ENCODE measurements at regions not wholly inside any gene's neighbourhood (a gene's known extent, or its start where the extent isn't known, plus 50 kb on each side); places are given as distances from the start of the nearest gene placed in this dataset.
"Not testable (repeated sequence)": the region's sequence is repeated elsewhere in the genome, so short reads cannot be mapped to it uniquely, and the experiment has no call there.

DNA sequence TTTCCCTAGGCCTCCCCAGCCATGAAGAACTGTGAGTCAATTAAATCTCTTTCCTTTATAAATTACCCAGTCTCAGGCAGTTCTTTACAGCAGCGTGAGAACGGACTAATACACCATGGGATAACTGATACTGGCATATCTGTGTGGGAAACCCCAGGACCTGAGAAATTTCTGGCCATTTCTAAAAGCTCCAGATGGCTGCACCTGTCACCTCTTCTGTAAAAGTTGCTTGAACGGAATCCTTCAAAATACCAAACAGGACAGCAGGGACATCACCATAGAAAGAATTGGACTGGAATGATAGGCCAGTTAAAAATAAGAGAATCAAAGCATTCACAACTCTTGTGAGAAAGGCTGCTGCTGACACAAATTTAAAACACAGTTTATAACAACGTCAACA, 134.0 kb upstream of the FOXD4L5 start:
- DNase-seq (ENCODE audit: low spot score), result not testable (repeated sequence)

DNA sequence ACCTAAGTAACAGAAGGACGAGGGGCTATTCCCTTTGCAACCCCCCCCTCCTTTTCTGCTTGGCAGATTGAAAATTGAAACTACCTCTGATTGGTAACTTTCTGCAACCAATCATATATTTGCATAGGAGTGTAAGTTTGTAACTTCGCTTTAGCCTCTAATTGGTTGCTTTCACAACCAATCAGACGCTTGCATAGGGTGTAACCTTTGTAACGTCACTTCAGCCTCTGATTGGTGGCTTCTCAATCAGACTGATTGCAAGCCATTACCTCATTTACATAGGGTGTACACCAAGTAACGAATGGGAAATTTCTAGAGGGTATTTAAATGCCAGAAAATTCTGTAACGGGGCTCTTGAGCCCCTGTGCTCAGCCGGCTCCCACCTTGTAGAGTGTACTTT, 131.9 kb upstream of the FOXD4L5 start:
- DNase-seq (ENCODE audit: low spot score), result not testable (repeated sequence)

- DNase-seq (ENCODE audit: low spot score), result not testable (repeated sequence)
These were observed 129.2 kb upstream of the FOXD4L5 start for GRCh38 chr9:65414249-65414648.

- not testable (repeated sequence) for DNase-seq (ENCODE audit: low spot score)
These were observed 128.4 kb upstream of the FOXD4L5 start for GRCh38 chr9:65413371-65413770.

GRCh38 chr9:65411901-65412300, 126.9 kb upstream of the FOXD4L5 start:
- no peak for DNase-seq (ENCODE audit: low spot score)

DNA sequence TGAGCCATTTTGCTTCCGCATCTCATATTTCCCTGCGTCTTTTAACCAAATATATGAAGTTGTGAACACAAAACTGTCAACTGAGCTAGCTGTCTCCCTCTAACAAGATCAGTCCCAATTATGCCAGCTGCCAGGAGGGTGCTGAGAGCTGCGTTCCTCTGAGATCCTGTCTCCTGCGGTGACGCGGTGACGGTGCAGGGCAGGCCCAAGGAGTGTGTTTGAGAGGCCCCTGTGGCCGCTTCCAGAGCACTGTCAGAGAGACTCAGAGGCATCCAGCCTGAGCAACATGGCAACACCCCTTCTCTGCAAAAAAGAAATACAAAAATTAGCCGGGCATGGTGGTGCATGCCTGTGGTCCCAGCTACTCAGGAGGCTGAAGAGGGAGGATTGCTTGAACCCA, 126.3 kb upstream of the FOXD4L5 start:
- DNase-seq (ENCODE audit: low spot score), result no peak

GRCh38 chr9:65410926-65411325, 125.9 kb upstream of the FOXD4L5 start:
- no peak for DNase-seq (ENCODE audit: low spot score)

- DNase-seq (ENCODE audit: low spot score), result no peak
These were observed 124.5 kb upstream of the FOXD4L5 start for GRCh38 chr9:65409471-65409980.

DNA sequence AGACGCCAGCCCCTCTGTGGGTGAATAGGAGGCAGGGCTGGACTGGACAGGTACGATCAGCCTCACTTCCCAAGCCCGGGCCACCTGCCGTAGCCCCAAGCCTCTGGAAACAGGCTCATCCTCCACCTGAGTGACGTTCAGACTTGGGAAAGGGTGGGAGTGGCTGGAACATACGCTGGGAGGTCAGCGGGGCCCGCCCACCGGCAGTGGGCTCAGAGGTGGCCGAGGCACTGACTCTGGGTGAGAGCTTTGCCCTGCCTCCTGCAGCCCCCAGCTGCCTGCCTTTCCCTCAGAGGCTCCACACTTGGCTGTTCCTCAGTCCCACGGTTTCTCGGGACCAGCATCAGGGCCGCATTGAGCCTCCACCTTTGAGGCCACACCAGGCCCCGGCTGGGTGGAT, 123.8 kb upstream of the FOXD4L5 start:
- DNase-seq (ENCODE audit: low spot score), result not testable (repeated sequence)

- DNase-seq (ENCODE audit: low spot score), result not testable (repeated sequence)
These were observed 121.6 kb upstream of the FOXD4L5 start for GRCh38 chr9:65406625-65407024.

DNA sequence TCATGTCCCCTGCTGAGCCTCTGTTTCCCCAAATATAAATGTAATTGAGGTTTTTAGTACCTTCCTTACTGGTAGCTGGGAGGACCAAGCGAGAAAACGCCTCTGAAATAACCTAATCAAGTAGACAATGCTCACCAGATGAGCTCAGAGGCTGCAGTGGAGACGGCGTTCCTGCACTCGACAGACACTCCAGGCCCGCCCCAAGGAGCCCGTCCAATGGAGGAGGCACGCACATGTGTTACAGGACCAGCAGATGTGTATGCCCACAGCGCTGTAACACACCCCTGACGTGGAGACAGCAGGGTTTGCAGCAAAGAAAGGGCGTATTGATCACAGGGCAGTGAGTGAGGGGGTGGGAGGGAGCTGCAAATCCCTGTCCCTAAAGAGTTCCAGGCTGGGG, 120.8 kb upstream of the FOXD4L5 start:
- DNase-seq (ENCODE audit: low spot score), result not testable (repeated sequence)

GRCh38 chr9:65405253-65405652, 120.2 kb upstream of the FOXD4L5 start:
- DNase-seq (ENCODE audit: low spot score), result no peak

DNA sequence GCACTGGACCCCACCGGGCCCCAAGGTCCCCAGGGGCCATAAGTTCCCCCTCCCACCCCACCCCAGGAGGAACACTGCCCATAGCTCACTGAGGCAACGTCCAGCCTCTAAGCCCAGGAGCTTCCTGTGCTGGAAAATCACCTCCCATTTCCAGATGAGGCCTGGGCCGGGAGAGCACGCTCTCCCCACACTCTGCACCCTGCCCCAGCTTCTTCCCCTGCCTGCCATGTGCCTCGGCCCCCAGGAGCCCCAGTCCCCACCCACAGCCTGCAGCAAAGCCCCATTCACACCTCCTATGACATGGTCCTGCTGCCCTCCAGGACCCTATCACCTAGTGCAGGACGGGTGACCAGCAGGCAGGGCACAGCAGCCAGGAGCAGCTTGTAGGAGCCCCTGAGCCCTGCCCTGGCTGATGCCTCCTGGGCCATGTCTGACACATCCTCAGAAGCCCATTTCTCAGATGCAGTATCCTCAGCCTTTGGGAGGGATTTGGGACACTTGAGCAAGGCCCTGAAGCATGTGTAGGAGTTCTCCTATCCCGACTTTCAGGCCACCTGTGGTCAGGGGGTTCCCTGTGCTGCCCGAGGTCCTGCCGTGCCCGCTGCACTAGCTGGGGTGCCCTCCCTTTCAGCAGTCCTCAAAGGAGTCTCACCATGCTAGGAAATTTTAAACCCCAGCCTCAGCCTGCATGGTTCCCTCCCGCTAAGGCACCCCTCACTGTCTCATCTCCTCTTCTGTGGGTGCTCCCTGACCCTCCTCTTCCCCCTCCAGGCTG, 119.4 kb upstream of the FOXD4L5 start:
- DNase-seq (ENCODE audit: low spot score), result no peak

- DNase-seq (ENCODE audit: low spot score), result no peak
These were observed 118.7 kb upstream of the FOXD4L5 start for GRCh38 chr9:65403721-65404120.

GRCh38 chr9:65403072-65403471, 118.1 kb upstream of the FOXD4L5 start:
- not testable (repeated sequence) for DNase-seq (ENCODE audit: low spot score)

- DNase-seq (ENCODE audit: low spot score), result not testable (repeated sequence)
These were observed 117.3 kb upstream of the FOXD4L5 start for GRCh38 chr9:65402206-65402870.

- DNase-seq (ENCODE audit: low spot score), result not testable (repeated sequence)
These were observed 116.5 kb upstream of the FOXD4L5 start for GRCh38 chr9:65401456-65402045.

GRCh38 chr9:65400886-65401285, 115.9 kb upstream of the FOXD4L5 start:
- DNase-seq (ENCODE audit: low spot score), result no peak

GRCh38 chr9:65397763-65398719, 113.0 kb upstream of the FOXD4L5 start:
- DNase-seq (ENCODE audit: low spot score), result not testable (repeated sequence)

GRCh38 chr9:65397226-65397625, 112.2 kb upstream of the FOXD4L5 start:
- DNase-seq (ENCODE audit: low spot score), result not testable (repeated sequence)

DNA sequence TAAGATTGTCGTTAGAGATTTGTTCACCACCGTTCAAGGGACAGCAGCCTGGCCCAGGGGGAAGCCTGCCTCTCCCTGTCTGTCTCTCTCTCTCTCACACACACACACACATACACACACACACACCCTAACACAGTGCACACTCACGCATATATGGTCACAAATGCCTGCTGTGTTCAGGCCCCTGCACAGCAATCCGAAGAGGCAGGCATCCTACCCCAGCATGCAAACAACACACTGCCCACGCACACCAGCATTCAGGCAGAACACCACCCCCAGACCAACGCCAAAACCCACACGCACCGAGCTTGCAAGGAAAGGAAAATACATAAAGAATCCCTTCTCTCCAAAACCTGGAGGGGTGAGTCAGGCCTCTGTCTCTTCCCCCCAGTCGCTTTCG, 111.6 kb upstream of the FOXD4L5 start:
- DNase-seq (ENCODE audit: low spot score), result not testable (repeated sequence)

GRCh38 chr9:65395789-65396188, 110.8 kb upstream of the FOXD4L5 start:
- DNase-seq (ENCODE audit: low spot score), result not testable (repeated sequence)
